Esophagus squamous epithelium (tissue), 4 donors: ENCODE measurements at regions not wholly inside any gene's neighbourhood (a gene's known extent, or its start where the extent isn't known, plus 50 kb on each side); places are given as distances from the start of the nearest gene placed in this dataset.

Source experiments
- POLR2A ChIP-seq, 4 donors: fragments of 450-650 bp; IDR thresholded peaks; one replicate each; pipeline ENCODE4 v1.6.1; 2017; ENCODE audit warnings: antibody characterized with exemption in 4 of 4, mild to moderate bottlenecking in 4 of 4, moderate library complexity in 3 of 4
- TF ChIP-seq, protein P1 (sequence below), 6 experiments: fragments of 450-650 bp in 4 of 6; fragments of 200-600 bp in 2 of 6; sonication (generic) in 2 of 6; IDR thresholded peaks; one replicate each; pipeline ENCODE4 v1.5.1; 2016 to 2019; ENCODE audit warnings: antibody characterized with exemption in 6 of 6, mild to moderate bottlenecking in 4 of 6, moderate library complexity in 4 of 6

DNA sequence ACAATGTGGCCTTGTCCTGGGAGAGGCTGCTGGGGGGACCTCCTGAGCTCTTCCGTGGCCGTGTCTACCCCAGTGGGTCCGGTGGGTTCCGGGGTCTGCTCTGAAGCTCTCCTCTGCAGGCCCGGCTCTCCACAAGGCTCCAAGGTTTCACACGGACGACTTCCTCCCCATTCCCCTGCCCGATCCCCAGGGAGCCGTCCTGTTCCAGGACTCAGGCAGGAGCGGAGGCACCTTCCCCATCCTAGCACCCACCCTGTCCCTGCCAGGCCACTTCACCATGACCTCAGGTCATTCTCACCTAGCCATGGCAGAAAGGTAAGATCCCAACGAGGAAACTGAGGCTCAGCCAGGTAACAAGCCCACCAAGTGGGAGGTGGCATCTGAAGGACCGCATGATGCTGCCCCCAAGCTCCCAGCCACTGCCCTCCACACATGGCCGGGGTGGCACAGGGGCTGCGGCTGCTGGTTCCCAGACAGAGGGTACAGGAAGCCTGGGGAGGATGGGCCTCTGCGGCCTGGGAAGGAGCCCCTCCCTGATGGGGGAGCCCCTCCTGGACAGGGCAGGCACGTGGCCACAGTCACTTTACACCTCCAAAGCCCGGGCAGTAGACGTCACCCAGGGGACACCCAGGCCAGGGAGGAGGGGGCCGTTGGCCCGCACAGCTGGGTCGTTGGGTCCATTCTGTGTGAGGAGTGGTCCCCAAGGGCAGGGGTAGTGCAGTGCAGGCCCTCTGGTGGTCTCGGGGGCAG lies 274.0 kb downstream of the NDUFA10 start:
- TF ChIP-seq, protein P1, sequence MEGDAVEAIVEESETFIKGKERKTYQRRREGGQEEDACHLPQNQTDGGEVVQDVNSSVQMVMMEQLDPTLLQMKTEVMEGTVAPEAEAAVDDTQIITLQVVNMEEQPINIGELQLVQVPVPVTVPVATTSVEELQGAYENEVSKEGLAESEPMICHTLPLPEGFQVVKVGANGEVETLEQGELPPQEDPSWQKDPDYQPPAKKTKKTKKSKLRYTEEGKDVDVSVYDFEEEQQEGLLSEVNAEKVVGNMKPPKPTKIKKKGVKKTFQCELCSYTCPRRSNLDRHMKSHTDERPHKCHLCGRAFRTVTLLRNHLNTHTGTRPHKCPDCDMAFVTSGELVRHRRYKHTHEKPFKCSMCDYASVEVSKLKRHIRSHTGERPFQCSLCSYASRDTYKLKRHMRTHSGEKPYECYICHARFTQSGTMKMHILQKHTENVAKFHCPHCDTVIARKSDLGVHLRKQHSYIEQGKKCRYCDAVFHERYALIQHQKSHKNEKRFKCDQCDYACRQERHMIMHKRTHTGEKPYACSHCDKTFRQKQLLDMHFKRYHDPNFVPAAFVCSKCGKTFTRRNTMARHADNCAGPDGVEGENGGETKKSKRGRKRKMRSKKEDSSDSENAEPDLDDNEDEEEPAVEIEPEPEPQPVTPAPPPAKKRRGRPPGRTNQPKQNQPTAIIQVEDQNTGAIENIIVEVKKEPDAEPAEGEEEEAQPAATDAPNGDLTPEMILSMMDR (IDR thresholded peaks at IDR 0.05), result no peak
- TF ChIP-seq POLR2A (IDR thresholded peaks at IDR 0.05), result no peak
